ENCODE measurements at regions not wholly inside any gene's neighbourhood (a gene's known extent, or its start where the extent isn't known, plus 50 kb on each side); places are given as distances from the start of the nearest gene placed in this dataset.

DNA sequence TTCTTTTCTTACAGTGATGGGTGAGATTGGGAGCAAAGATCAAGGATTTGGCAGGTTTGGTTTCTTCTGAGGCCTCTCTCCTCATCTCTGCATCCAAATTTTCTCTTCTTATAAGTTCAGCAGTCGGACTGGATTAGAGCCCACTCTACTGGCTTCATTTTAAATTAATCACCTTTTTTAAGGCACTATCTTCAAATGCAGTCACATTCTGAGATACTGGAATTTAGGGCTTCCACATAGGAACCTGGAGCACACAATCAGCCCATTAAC is 56.5 kb upstream of the PLSCR4 start:
- TF ChIP-seq, protein P1, sequence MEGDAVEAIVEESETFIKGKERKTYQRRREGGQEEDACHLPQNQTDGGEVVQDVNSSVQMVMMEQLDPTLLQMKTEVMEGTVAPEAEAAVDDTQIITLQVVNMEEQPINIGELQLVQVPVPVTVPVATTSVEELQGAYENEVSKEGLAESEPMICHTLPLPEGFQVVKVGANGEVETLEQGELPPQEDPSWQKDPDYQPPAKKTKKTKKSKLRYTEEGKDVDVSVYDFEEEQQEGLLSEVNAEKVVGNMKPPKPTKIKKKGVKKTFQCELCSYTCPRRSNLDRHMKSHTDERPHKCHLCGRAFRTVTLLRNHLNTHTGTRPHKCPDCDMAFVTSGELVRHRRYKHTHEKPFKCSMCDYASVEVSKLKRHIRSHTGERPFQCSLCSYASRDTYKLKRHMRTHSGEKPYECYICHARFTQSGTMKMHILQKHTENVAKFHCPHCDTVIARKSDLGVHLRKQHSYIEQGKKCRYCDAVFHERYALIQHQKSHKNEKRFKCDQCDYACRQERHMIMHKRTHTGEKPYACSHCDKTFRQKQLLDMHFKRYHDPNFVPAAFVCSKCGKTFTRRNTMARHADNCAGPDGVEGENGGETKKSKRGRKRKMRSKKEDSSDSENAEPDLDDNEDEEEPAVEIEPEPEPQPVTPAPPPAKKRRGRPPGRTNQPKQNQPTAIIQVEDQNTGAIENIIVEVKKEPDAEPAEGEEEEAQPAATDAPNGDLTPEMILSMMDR (IDR thresholded peaks at IDR 0.05 in 2 of 3, conservative IDR thresholded peaks at IDR 0.05 in 1 of 3; ENCODE audit: borderline replicate concordance in 1 of 3, insufficient read depth in 1 of 3, low read depth in 2 of 3, low read length in 2 of 3) = no peak
- no peak for TF ChIP-seq POLR2A (IDR thresholded peaks at IDR 0.05; ENCODE audit: borderline replicate concordance, extremely low read depth, insufficient read depth, insufficient read length)
- no peak for TF ChIP-seq CEBPB (IDR thresholded peaks at IDR 0.05; ENCODE audit: low read depth)
- no peak for TF ChIP-seq TCF7L2 (IDR thresholded peaks at IDR 0.05; ENCODE audit: borderline replicate concordance, extremely low read depth, insufficient read depth, insufficient read length)
- TF ChIP-seq, protein P2, sequence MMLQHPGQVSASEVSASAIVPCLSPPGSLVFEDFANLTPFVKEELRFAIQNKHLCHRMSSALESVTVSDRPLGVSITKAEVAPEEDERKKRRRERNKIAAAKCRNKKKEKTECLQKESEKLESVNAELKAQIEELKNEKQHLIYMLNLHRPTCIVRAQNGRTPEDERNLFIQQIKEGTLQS (IDR thresholded peaks at IDR 0.05) = no peak
- TF ChIP-seq EZH2phosphoT487 (IDR thresholded peaks at IDR 0.05; ENCODE audit: borderline replicate concordance) = no peak
- no peak for TF ChIP-seq POLR2AphosphoS5 (IDR thresholded peaks at IDR 0.05; ENCODE audit: low read depth, low read length)
- TF ChIP-seq, protein P3, sequence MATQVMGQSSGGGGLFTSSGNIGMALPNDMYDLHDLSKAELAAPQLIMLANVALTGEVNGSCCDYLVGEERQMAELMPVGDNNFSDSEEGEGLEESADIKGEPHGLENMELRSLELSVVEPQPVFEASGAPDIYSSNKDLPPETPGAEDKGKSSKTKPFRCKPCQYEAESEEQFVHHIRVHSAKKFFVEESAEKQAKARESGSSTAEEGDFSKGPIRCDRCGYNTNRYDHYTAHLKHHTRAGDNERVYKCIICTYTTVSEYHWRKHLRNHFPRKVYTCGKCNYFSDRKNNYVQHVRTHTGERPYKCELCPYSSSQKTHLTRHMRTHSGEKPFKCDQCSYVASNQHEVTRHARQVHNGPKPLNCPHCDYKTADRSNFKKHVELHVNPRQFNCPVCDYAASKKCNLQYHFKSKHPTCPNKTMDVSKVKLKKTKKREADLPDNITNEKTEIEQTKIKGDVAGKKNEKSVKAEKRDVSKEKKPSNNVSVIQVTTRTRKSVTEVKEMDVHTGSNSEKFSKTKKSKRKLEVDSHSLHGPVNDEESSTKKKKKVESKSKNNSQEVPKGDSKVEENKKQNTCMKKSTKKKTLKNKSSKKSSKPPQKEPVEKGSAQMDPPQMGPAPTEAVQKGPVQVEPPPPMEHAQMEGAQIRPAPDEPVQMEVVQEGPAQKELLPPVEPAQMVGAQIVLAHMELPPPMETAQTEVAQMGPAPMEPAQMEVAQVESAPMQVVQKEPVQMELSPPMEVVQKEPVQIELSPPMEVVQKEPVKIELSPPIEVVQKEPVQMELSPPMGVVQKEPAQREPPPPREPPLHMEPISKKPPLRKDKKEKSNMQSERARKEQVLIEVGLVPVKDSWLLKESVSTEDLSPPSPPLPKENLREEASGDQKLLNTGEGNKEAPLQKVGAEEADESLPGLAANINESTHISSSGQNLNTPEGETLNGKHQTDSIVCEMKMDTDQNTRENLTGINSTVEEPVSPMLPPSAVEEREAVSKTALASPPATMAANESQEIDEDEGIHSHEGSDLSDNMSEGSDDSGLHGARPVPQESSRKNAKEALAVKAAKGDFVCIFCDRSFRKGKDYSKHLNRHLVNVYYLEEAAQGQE (IDR thresholded peaks at IDR 0.05; ENCODE audit: low read depth) = no peak
- no peak for TF ChIP-seq EZH2 (IDR thresholded peaks at IDR 0.05)
- TF ChIP-seq, protein P4, sequence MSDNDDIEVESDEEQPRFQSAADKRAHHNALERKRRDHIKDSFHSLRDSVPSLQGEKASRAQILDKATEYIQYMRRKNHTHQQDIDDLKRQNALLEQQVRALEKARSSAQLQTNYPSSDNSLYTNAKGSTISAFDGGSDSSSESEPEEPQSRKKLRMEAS (IDR thresholded peaks at IDR 0.05) = no peak

All from HCT116 (cell line).